ENCODE measurements at regions not wholly inside any gene's neighbourhood (a gene's known extent, or its start where the extent isn't known, plus 50 kb on each side); places are given as distances from the start of the nearest gene placed in this dataset.

DNA sequence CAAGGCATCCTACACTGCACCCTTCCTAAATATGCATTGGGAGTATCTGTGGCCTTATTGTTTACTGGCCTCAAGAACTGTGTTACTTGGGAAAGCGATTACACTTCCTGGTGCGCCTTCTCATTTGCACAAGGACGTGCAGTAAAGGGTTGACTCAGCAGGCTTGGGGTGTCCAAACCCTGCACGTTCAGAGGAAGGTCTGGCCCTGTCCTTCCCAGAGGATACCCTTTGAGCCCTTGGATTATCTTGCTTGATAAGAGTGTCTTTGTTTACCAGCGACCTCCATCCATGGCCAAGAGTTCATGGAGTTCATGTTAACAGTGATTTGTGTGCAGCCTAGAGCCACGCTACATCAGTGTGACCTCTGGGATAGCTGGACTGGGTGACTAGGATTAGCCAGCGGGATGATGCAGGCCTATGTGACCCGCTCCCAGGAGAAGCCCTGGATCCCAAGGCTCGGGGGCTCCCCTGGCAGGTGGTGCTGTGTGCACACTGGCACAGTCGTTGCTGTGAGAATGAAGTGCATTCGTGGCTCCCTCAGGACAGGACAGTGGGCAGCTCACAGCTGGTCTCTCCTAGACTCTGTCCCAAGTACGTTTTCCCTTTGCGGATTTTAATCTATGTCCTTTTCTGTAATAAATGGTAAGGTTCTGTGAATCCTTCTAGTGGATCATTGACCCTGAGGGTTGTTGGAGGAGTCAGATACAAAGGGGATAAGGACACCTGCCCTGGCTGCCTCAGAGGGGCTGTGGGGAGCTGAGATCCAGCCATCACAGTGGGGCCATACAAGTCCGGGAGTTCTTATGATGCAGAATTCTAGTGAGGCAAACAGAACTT, 73.5 kb downstream of the TTLL2 start:
- no peak for TF ChIP-seq SIN3A (IDR thresholded peaks at IDR 0.05; ENCODE audit: borderline replicate concordance, low read depth, low read length)
- no peak for TF ChIP-seq CHD2 (IDR thresholded peaks at IDR 0.05; ENCODE audit: low read length, partially characterized antibody)
- no peak for TF ChIP-seq RFX5 (IDR thresholded peaks at IDR 0.05; ENCODE audit: low read length)
- no peak for TF ChIP-seq FOXJ3 (CRISPR knock-in tag; IDR thresholded peaks at IDR 0.05)
- TF ChIP-seq, protein P1, sequence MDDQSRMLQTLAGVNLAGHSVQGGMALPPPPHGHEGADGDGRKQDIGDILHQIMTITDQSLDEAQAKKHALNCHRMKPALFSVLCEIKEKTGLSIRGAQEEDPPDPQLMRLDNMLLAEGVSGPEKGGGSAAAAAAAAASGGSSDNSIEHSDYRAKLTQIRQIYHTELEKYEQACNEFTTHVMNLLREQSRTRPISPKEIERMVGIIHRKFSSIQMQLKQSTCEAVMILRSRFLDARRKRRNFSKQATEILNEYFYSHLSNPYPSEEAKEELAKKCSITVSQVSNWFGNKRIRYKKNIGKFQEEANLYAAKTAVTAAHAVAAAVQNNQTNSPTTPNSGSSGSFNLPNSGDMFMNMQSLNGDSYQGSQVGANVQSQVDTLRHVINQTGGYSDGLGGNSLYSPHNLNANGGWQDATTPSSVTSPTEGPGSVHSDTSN (IDR thresholded peaks at IDR 0.05): no peak
- TF ChIP-seq EP300 (IDR thresholded peaks at IDR 0.05; ENCODE audit: borderline replicate concordance in 1 of 2, low read depth in 1 of 2, low read length in 1 of 2): no peak
- TF ChIP-seq ELF1 (IDR thresholded peaks at IDR 0.05): no peak
- TF ChIP-seq RXRA (IDR thresholded peaks at IDR 0.05; ENCODE audit: borderline replicate concordance, low read depth): no peak
- TF ChIP-seq FOSL2 (IDR thresholded peaks at IDR 0.05; ENCODE audit: borderline replicate concordance, low read depth): no peak
- no peak for TF ChIP-seq POLR2AphosphoS5 (IDR thresholded peaks at IDR 0.05; ENCODE audit: low read depth, low read length)
- TF ChIP-seq, protein P2, sequence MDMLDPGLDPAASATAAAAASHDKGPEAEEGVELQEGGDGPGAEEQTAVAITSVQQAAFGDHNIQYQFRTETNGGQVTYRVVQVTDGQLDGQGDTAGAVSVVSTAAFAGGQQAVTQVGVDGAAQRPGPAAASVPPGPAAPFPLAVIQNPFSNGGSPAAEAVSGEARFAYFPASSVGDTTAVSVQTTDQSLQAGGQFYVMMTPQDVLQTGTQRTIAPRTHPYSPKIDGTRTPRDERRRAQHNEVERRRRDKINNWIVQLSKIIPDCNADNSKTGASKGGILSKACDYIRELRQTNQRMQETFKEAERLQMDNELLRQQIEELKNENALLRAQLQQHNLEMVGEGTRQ (IDR thresholded peaks at IDR 0.05; ENCODE audit: borderline replicate concordance, low read depth, low read length): no peak
- no peak for TF ChIP-seq EZH2phosphoT487 (IDR thresholded peaks at IDR 0.05; ENCODE audit: borderline replicate concordance, low read depth)
- no peak for TF ChIP-seq RAD21 (IDR thresholded peaks at IDR 0.05; ENCODE audit: low read length)
- TF ChIP-seq TCF12 (IDR thresholded peaks at IDR 0.05): no peak
- TF ChIP-seq FOXM1 (IDR thresholded peaks at IDR 0.05; ENCODE audit: low read depth): no peak
- TF ChIP-seq GABPA (IDR thresholded peaks at IDR 0.05; ENCODE audit: low read depth): no peak
- TF ChIP-seq NFIC (IDR thresholded peaks at IDR 0.05; ENCODE audit: borderline replicate concordance): no peak
- TF ChIP-seq NRF1 (IDR thresholded peaks at IDR 0.05; ENCODE audit: low read depth, low read length): no peak
- CTCF ChIA-PET: no interaction called here
- Histone ChIP-seq H3K79me2 (ENCODE audit: insufficient read depth) (no peaks in the 10 kb centered on the region), H3K9me2 (no peaks in the 10 kb centered on the region), H3K9ac (no peak overlapping the region), H3K9me3 (no peaks in the 10 kb centered on the region), H3K36me3 (replicated peaks in 1 of 2; ENCODE audit: control insufficient read depth in 1 of 2, insufficient read depth in 2 of 2, low read length in 1 of 2) (no peaks in the 10 kb centered on the region), H3K4me3 (ENCODE audit: low read depth in 2 of 2, low read length in 1 of 2) (no peak overlapping the region), H3K4me1 (ENCODE audit: control insufficient read depth in 1 of 2, insufficient read depth in 2 of 2, low read depth in 1 of 2, low read length in 1 of 2) (no peaks in the 10 kb centered on the region), H3K4me2 (no peak overlapping the region), H4K20me1 (ENCODE audit: insufficient read depth) (no peaks in the 10 kb centered on the region), H3K27me3 (ENCODE audit: insufficient read depth) (no peaks in the 10 kb centered on the region), H2AFZ (ENCODE audit: low read depth) (no peak overlapping the region), H3K27ac (ENCODE audit: low read depth in 2 of 2, low read length in 1 of 2) (no peak overlapping the region), H3F3A (replicated peaks; ENCODE audit: insufficient read depth) (no peaks in the 10 kb centered on the region)
- no peak for DNase-seq
- POLR2A ChIA-PET: no interaction called here
- 41% methylated on average over 5 of the region's 14 CpGs for WGBS (ENCODE audit: low lambda C conversion rate)

DNA sequence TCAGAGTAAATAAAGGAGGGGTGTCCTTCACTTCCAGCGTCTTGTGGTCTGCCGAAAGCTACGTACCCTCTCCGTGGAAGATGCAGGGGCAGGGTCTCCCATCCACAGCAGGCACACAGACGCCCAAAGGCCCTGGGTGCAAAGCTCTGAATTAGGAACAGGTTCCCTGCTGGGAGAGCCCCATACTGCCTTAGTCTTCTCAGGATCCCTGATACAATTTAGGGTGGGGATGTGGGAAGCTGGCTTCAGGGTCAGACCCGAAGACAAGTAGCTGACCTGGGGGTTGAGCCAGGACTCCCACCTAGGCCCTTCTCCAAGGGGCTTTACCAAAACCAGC, 74.1 kb downstream of the TTLL2 start:
- no peak for TF ChIP-seq NFIC (IDR thresholded peaks at IDR 0.05; ENCODE audit: borderline replicate concordance)
- TF ChIP-seq ELF1 (IDR thresholded peaks at IDR 0.05): no peak
- TF ChIP-seq, protein P3, sequence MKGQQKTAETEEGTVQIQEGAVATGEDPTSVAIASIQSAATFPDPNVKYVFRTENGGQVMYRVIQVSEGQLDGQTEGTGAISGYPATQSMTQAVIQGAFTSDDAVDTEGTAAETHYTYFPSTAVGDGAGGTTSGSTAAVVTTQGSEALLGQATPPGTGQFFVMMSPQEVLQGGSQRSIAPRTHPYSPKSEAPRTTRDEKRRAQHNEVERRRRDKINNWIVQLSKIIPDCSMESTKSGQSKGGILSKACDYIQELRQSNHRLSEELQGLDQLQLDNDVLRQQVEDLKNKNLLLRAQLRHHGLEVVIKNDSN (IDR thresholded peaks at IDR 0.05; ENCODE audit: borderline replicate concordance, low read depth): no peak
- TF ChIP-seq FOSL2 (IDR thresholded peaks at IDR 0.05; ENCODE audit: borderline replicate concordance, low read depth): no peak
- TF ChIP-seq NRF1 (IDR thresholded peaks at IDR 0.05; ENCODE audit: low read depth, low read length): no peak
- no peak for TF ChIP-seq RXRA (IDR thresholded peaks at IDR 0.05; ENCODE audit: borderline replicate concordance, low read depth)
- no peak for TF ChIP-seq TEAD4 (IDR thresholded peaks at IDR 0.05; ENCODE audit: borderline replicate concordance, insufficient read depth)
- no peak for TF ChIP-seq RAD21 (IDR thresholded peaks at IDR 0.05; ENCODE audit: low read length)
- no peak for TF ChIP-seq SIN3A (IDR thresholded peaks at IDR 0.05; ENCODE audit: borderline replicate concordance, low read depth, low read length)
- TF ChIP-seq RCOR1 (IDR thresholded peaks at IDR 0.05; ENCODE audit: low read length): no peak
- TF ChIP-seq TCF12 (IDR thresholded peaks at IDR 0.05): no peak
- no peak for TF ChIP-seq JUND (IDR thresholded peaks at IDR 0.05)
- no peak for TF ChIP-seq FOXM1 (IDR thresholded peaks at IDR 0.05; ENCODE audit: low read depth)
- TF ChIP-seq SMC3 (IDR thresholded peaks at IDR 0.05; ENCODE audit: low read depth, low read length): no peak
- TF ChIP-seq FOXJ3 (CRISPR knock-in tag; IDR thresholded peaks at IDR 0.05): no peak
- Histone ChIP-seq H3F3A (replicated peaks; ENCODE audit: insufficient read depth) (no peaks in the 10 kb centered on the region), H3K36me3 (replicated peaks in 1 of 2; ENCODE audit: control insufficient read depth in 1 of 2, insufficient read depth in 2 of 2, low read length in 1 of 2) (no peaks in the 10 kb centered on the region), H3K27ac (ENCODE audit: low read depth in 2 of 2, low read length in 1 of 2) (no peak overlapping the region), H3K9me2 (no peaks in the 10 kb centered on the region), H3K4me1 (ENCODE audit: control insufficient read depth in 1 of 2, insufficient read depth in 2 of 2, low read depth in 1 of 2, low read length in 1 of 2) (no peaks in the 10 kb centered on the region), H3K79me2 (ENCODE audit: insufficient read depth) (no peaks in the 10 kb centered on the region), H3K4me3 (ENCODE audit: low read depth in 2 of 2, low read length in 1 of 2) (no peak overlapping the region), H3K4me2 (no peak overlapping the region), H3K9ac (no peak overlapping the region), H3K9me3 (no peaks in the 10 kb centered on the region), H4K20me1 (ENCODE audit: insufficient read depth) (no peaks in the 10 kb centered on the region), H2AFZ (ENCODE audit: low read depth) (no peak overlapping the region), H3K27me3 (ENCODE audit: insufficient read depth) (no peaks in the 10 kb centered on the region)
- ChIA-PET CTCF (no interaction called here), POLR2A (no interaction called here)
- no peak for DNase-seq
- 27% methylated on average over 5 of the region's 6 CpGs for WGBS (ENCODE audit: low lambda C conversion rate)

Data from SK-N-SH (cell line).